NT2/D1 (cell line): ENCODE measurements at regions not wholly inside any gene's neighbourhood (a gene's known extent, or its start where the extent isn't known, plus 50 kb on each side); places are given as distances from the start of the nearest gene placed in this dataset.
"Not testable (repeated sequence)": the region's sequence is repeated elsewhere in the genome, so short reads cannot be mapped to it uniquely, and the experiment has no call there.

Experiments
- DNase-seq: peaks from one replicate; pipeline ENCODE4 v3.0.0-alpha.2; 2011; ENCODE audit warnings: low read depth, low spot score
- H3K27me3 ChIP-seq: 2 replicates; pipeline ENCODE4 v1.6.0; 2011; ENCODE audit warnings: mild to moderate bottlenecking; ENCODE audit not compliant: insufficient read length, insufficient read depth
- H3K36me3 ChIP-seq: 2 replicates; pipeline ENCODE4 v1.6.1; 2011; ENCODE audit warnings: mild to moderate bottlenecking, low read length, mixed read lengths; ENCODE audit not compliant: insufficient read depth, insufficient read length
- H3K4me1 ChIP-seq: 2 replicates; pipeline ENCODE4 v1.5.1; 2011; ENCODE audit not compliant: insufficient read depth, insufficient read length
- H3K4me3 ChIP-seq: 2 replicates; pipeline ENCODE4 v1.5.1; 2011; ENCODE audit warnings: low read depth; ENCODE audit not compliant: insufficient read length
- H3K9ac ChIP-seq: 2 replicates; pipeline ENCODE4 v1.6.0; 2011; ENCODE audit warnings: low read depth; ENCODE audit not compliant: insufficient read length
- H3K9me3 ChIP-seq: 2 replicates; pipeline ENCODE4 v1.5.1; 2011; ENCODE audit warnings: mild to moderate bottlenecking, low read length; ENCODE audit not compliant: insufficient read depth

GRCh38 chr7:76826181-76826580 lies 199.1 kb upstream of the POMZP3 start:
- H3K4me1 ChIP-seq, H3K9me3 ChIP-seq, H3K27me3 ChIP-seq, H3K9ac ChIP-seq, DNase-seq, H3K4me3 ChIP-seq, H3K36me3 ChIP-seq: not testable (repeated sequence)

GRCh38 chr7:76809856-76810255 lies 182.8 kb upstream of the POMZP3 start:
- H3K36me3 ChIP-seq, H3K9me3 ChIP-seq, DNase-seq, H3K27me3 ChIP-seq, H3K9ac ChIP-seq, H3K4me3 ChIP-seq, H3K4me1 ChIP-seq: not testable (repeated sequence)

- H3K36me3 ChIP-seq, H3K27me3 ChIP-seq, DNase-seq, H3K9me3 ChIP-seq, H3K4me3 ChIP-seq, H3K4me1 ChIP-seq, H3K9ac ChIP-seq: not testable (repeated sequence)
Measured at GRCh38 chr7:76807588-76808100, 180.6 kb upstream of the POMZP3 start.

GRCh38 chr7:76806460-76806859 lies 179.4 kb upstream of the POMZP3 start:
- not testable (repeated sequence) for DNase-seq, H3K27me3 ChIP-seq, H3K36me3 ChIP-seq, H3K9me3 ChIP-seq, H3K9ac ChIP-seq, H3K4me1 ChIP-seq, H3K4me3 ChIP-seq

- H3K9ac ChIP-seq, H3K27me3 ChIP-seq, H3K36me3 ChIP-seq, DNase-seq, H3K9me3 ChIP-seq, H3K4me1 ChIP-seq, H3K4me3 ChIP-seq: not testable (repeated sequence)
Measured at GRCh38 chr7:76806010-76806409, 178.9 kb upstream of the POMZP3 start.

GRCh38 chr7:76805262-76805661 lies 178.2 kb upstream of the POMZP3 start:
- not testable (repeated sequence) for H3K9ac ChIP-seq, H3K36me3 ChIP-seq, H3K27me3 ChIP-seq, H3K9me3 ChIP-seq, H3K4me1 ChIP-seq, DNase-seq, H3K4me3 ChIP-seq

GRCh38 chr7:76797639-76798038 lies 170.6 kb upstream of the POMZP3 start:
- not testable (repeated sequence) for H3K4me1 ChIP-seq, H3K36me3 ChIP-seq, H3K27me3 ChIP-seq, H3K4me3 ChIP-seq, H3K9ac ChIP-seq, H3K9me3 ChIP-seq, DNase-seq

- not testable (repeated sequence) for H3K9ac ChIP-seq, H3K27me3 ChIP-seq, H3K4me1 ChIP-seq, H3K9me3 ChIP-seq, DNase-seq, H3K4me3 ChIP-seq, H3K36me3 ChIP-seq
Measured at GRCh38 chr7:76780693-76781092, 153.6 kb upstream of the POMZP3 start.

GRCh38 chr7:76774279-76774678 lies 147.2 kb upstream of the POMZP3 start:
- not testable (repeated sequence) for DNase-seq, H3K36me3 ChIP-seq, H3K4me3 ChIP-seq, H3K9me3 ChIP-seq, H3K9ac ChIP-seq, H3K27me3 ChIP-seq, H3K4me1 ChIP-seq

- not testable (repeated sequence) for H3K4me3 ChIP-seq, DNase-seq, H3K4me1 ChIP-seq, H3K27me3 ChIP-seq, H3K9ac ChIP-seq, H3K36me3 ChIP-seq, H3K9me3 ChIP-seq
Measured at GRCh38 chr7:76771980-76772379, 144.9 kb upstream of the POMZP3 start.

GRCh38 chr7:76763977-76764376 lies 136.9 kb upstream of the POMZP3 start:
- not testable (repeated sequence) for H3K4me1 ChIP-seq, H3K27me3 ChIP-seq, DNase-seq, H3K4me3 ChIP-seq, H3K9ac ChIP-seq, H3K9me3 ChIP-seq, H3K36me3 ChIP-seq

GRCh38 chr7:76760546-76761220 lies 133.6 kb upstream of the POMZP3 start:
- H3K27me3 ChIP-seq, H3K9me3 ChIP-seq, H3K36me3 ChIP-seq, DNase-seq, H3K4me3 ChIP-seq, H3K4me1 ChIP-seq, H3K9ac ChIP-seq: not testable (repeated sequence)
